Fibroblast of lung (primary cell): ENCODE measurements at regions not wholly inside any gene's neighbourhood (a gene's known extent, or its start where the extent isn't known, plus 50 kb on each side); places are given as distances from the start of the nearest gene placed in this dataset.

Experiments
- DNase-seq, 2 donors: peaks; one replicate each; pipeline versions ENCODE4 v3.0.0 to v3.0.0-alpha.2; 2010; ENCODE audit warnings: low read depth in 2 of 2
- H2AFZ ChIP-seq: 2 replicates; pipeline ENCODE4 v1.5.1; 2012; ENCODE audit warnings: low read length, control low read depth, inconsistent platforms
- H3K27ac ChIP-seq: 2 replicates; pipeline ENCODE4 v1.5.1; 2011; ENCODE audit warnings: low read length, control low read depth; ENCODE audit not compliant: insufficient read depth
- H3K27me3 ChIP-seq: 2 replicates; pipeline ENCODE4 v1.5.1; 2011; ENCODE audit warnings: mild to moderate bottlenecking, low read length; ENCODE audit not compliant: control insufficient read depth, insufficient read depth
- H3K36me3 ChIP-seq: 2 replicates; pipeline ENCODE4 v1.5.1; 2011; ENCODE audit warnings: low read length; ENCODE audit not compliant: control insufficient read depth, insufficient read depth
- H3K4me1 ChIP-seq: 2 replicates; pipeline ENCODE4 v1.5.1; 2011; ENCODE audit warnings: low read length; ENCODE audit not compliant: control insufficient read depth, insufficient read depth; ENCODE audit errors: extremely low read depth
- H3K4me2 ChIP-seq: 2 replicates; pipeline ENCODE4 v1.5.1; 2011; ENCODE audit warnings: low read length, control low read depth; ENCODE audit not compliant: insufficient read depth; ENCODE audit errors: extremely low read depth
- H3K4me3 ChIP-seq, 4 experiments: fragments of 200-600 bp in 1 of 4; sonication (generic) in 1 of 4; replicated peaks in 1 of 4; 2 replicates each; pipeline ENCODE4 v1.5.1; 2011 to 2016; ENCODE audit warnings: low read length in 4 of 4, low read depth in 3 of 4, mild to moderate bottlenecking in 3 of 4, control low read depth in 2 of 4, inconsistent platforms in 1 of 4, mixed read lengths in 1 of 4; ENCODE audit not compliant: insufficient read depth in 1 of 4; ENCODE audit errors: control extremely low read depth in 1 of 4
- H3K79me2 ChIP-seq: 2 replicates; pipeline ENCODE4 v1.5.1; 2012; ENCODE audit warnings: mild to moderate bottlenecking, low read length, inconsistent platforms; ENCODE audit not compliant: control insufficient read depth, insufficient read depth
- H3K9ac ChIP-seq: 2 replicates; pipeline ENCODE4 v1.5.1; 2011; ENCODE audit warnings: mild to moderate bottlenecking, low read length, control low read depth; ENCODE audit not compliant: insufficient read depth
- H3K9me3 ChIP-seq: 2 replicates; pipeline ENCODE4 v1.5.1; 2012; ENCODE audit warnings: low read depth, low read length; ENCODE audit not compliant: control insufficient read depth, insufficient read depth
- H4K20me1 ChIP-seq: 2 replicates; pipeline ENCODE4 v1.5.1; 2011; ENCODE audit warnings: low read length; ENCODE audit not compliant: control insufficient read depth, insufficient read depth; ENCODE audit errors: extremely low read depth
- EZH2 ChIP-seq: IDR thresholded peaks from 2 replicates; pipeline ENCODE4 v1.5.1; 2012; ENCODE audit warnings: low read length, control low read depth, mild to moderate bottlenecking; ENCODE audit errors: missing control alignments
- TF ChIP-seq, protein P1 (sequence below), 2 donors: IDR thresholded peaks in 1 of 2; conservative IDR thresholded peaks in 1 of 2; 1 replicate in 1 of 2; 2 replicates in 1 of 2; pipeline ENCODE4 v1.5.1; 2011 to 2012; ENCODE audit warnings: low read length in 2 of 2, control low read depth in 1 of 2, inconsistent platforms in 1 of 2, low read depth in 1 of 2, mild to moderate bottlenecking in 1 of 2

DNA sequence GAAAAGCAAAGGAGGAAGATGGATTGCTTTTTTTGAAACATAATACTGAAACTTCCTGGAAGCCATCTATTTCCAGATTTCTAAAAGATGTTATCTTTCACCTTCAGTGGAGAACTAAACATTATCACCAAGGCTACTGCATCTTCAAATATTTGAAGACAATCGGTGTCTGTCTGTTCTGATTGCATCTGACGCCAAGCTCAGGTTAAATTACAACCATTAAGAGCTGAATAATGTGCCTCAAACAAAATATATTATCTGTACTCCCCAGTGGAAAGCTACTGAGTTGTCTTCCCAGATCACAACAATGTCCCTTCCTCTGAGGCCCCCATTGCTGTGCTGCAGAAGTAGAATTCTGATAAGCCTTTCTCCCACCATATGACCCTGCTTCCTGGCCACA is 342.3 kb downstream of the PLK2 start:
- no peak overlapping the region for H2AFZ ChIP-seq
- H3K4me1 ChIP-seq = peaks cover 2% of the 10 kb centered on the region
- H3K79me2 ChIP-seq = no peaks in the 10 kb centered on the region
- H3K27ac ChIP-seq = no peak overlapping the region
- H3K9me3 ChIP-seq = no peaks in the 10 kb centered on the region
- H3K4me2 ChIP-seq = no peak overlapping the region
- TF ChIP-seq, protein P1, sequence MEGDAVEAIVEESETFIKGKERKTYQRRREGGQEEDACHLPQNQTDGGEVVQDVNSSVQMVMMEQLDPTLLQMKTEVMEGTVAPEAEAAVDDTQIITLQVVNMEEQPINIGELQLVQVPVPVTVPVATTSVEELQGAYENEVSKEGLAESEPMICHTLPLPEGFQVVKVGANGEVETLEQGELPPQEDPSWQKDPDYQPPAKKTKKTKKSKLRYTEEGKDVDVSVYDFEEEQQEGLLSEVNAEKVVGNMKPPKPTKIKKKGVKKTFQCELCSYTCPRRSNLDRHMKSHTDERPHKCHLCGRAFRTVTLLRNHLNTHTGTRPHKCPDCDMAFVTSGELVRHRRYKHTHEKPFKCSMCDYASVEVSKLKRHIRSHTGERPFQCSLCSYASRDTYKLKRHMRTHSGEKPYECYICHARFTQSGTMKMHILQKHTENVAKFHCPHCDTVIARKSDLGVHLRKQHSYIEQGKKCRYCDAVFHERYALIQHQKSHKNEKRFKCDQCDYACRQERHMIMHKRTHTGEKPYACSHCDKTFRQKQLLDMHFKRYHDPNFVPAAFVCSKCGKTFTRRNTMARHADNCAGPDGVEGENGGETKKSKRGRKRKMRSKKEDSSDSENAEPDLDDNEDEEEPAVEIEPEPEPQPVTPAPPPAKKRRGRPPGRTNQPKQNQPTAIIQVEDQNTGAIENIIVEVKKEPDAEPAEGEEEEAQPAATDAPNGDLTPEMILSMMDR (conservative IDR thresholded peaks at IDR 0.05 in 1 of 2, IDR thresholded peaks at IDR 0.05 in 1 of 2; ENCODE audit: low read depth in 1 of 2, low read length in 2 of 2) = no peak
- no peak for TF ChIP-seq EZH2
- no peak for DNase-seq
- H3K27me3 ChIP-seq = no peaks in the 10 kb centered on the region
- no peaks in the 10 kb centered on the region for H3K36me3 ChIP-seq
- H3K9ac ChIP-seq = no peak overlapping the region
- H3K4me3 ChIP-seq = no peak overlapping the region
- H4K20me1 ChIP-seq = no peaks in the 10 kb centered on the region

DNA sequence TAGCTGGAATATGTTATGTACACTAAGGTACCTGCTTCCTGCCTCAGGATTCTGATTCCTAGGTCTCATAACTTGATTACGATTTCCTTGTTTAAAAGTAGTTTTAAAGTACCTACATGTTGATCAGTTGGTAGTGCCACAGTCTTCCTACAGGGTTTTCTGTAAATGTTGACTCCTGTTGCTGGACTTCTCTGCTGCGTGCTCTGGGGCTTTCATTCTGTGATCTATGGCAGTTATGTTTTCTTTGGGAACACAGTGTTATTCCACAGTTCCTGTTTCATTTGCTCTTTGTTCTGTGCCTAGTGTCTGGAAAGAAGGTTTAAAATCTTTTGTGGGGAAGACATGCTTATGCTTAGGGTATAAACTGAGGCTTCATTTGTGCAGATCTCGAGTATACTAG is 343.5 kb downstream of the PLK2 start:
- no peaks in the 10 kb centered on the region for H3K27me3 ChIP-seq
- no peak overlapping the region for H3K27ac ChIP-seq
- H4K20me1 ChIP-seq = no peaks in the 10 kb centered on the region
- peaks cover 2% of the 10 kb centered on the region for H3K4me1 ChIP-seq
- no peaks in the 10 kb centered on the region for H3K79me2 ChIP-seq
- no peak overlapping the region for H3K4me3 ChIP-seq
- H3K9me3 ChIP-seq = no peaks in the 10 kb centered on the region
- no peak overlapping the region for H2AFZ ChIP-seq
- no peak overlapping the region for H3K4me2 ChIP-seq
- H3K9ac ChIP-seq = no peak overlapping the region
- no peaks in the 10 kb centered on the region for H3K36me3 ChIP-seq
- DNase-seq = no peak
- TF ChIP-seq EZH2 = no peak
- TF ChIP-seq, protein P1 (conservative IDR thresholded peaks at IDR 0.05 in 1 of 2, IDR thresholded peaks at IDR 0.05 in 1 of 2; ENCODE audit: low read depth in 1 of 2, low read length in 2 of 2) = no peak

DNA sequence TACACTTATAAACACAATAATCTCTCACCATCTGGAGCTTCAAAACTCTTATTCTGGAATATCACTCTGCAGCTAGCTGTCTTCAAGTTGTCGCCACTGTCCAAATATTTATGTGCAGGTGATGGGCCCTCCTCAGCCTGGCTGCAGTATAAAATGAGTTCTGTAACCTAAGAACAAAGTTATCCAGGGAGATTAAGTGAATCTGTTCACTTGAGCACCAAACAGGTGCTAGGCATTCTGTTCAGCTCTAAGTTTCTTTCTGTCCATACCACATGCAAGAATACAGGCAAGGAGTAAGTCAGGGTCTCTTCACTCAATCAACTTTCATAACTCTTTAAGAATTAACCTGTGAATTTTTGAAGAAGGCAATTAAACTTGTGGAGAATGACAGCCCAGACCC is 344.1 kb downstream of the PLK2 start:
- Histone ChIP-seq H3K36me3 (no peaks in the 10 kb centered on the region), H2AFZ (no peak overlapping the region), H3K4me3 (no peak overlapping the region), H3K4me2 (no peak overlapping the region), H3K79me2 (no peaks in the 10 kb centered on the region), H3K27ac (no peak overlapping the region), H4K20me1 (no peaks in the 10 kb centered on the region), H3K4me1 (peaks cover 2% of the 10 kb centered on the region), H3K9ac (no peak overlapping the region), H3K27me3 (no peaks in the 10 kb centered on the region), H3K9me3 (no peaks in the 10 kb centered on the region)
- no peak for DNase-seq
- TF ChIP-seq EZH2 = no peak
- TF ChIP-seq, protein P1 (conservative IDR thresholded peaks at IDR 0.05 in 1 of 2, IDR thresholded peaks at IDR 0.05 in 1 of 2; ENCODE audit: low read depth in 1 of 2, low read length in 2 of 2) = no peak
